T-cell (primary cell): ENCODE measurements at regions not wholly inside any gene's neighbourhood (a gene's known extent, or its start where the extent isn't known, plus 50 kb on each side); places are given as distances from the start of the nearest gene placed in this dataset.

Source experiments
- ATAC-seq, 4 experiments: fragments of 200-7000 bp in 3 of 4; fragments of 150-1000 bp in 1 of 4; cut with Tn5 transposase; replicated peaks in 1 of 4; 1 replicate in 3 of 4; 2 replicates in 1 of 4; pipeline ENCODE4 v1.10.0; 2021; ENCODE audit warnings: moderate library complexity in 3 of 4, mild to moderate bottlenecking in 2 of 4, moderate number of reproducible peaks in 1 of 4
- CTCF ChIA-PET, 2 donors: fragments of 300-600 bp; sonication (Branson Sonifier 250); formaldehyde crosslinking; loops; one replicate each; lab custom pipeline; 2022; ENCODE audit warnings: antibody characterized with exemption in 2 of 2; lab: Charles Lee
- POLR2A ChIA-PET, 2 donors: fragments of 300-600 bp; sonication (Branson Sonifier 250); formaldehyde crosslinking; loops; one replicate each; lab custom pipeline; 2022; ENCODE audit warnings: antibody characterized with exemption in 2 of 2; lab: Charles Lee
- DNase-seq, 35 experiments: peaks; one replicate each; pipeline versions ENCODE4 v3.0.0 to v3.0.0-alpha.2; 2013 to 2023
- H3K27ac ChIP-seq: one replicate; pipeline ENCODE4 v1.5.1; 2013; ENCODE audit warnings: low read length
- H3K27me3 ChIP-seq, 2 experiments: replicated peaks in 1 of 2; 1 replicate in 1 of 2; 2 replicates in 1 of 2; pipeline versions ENCODE4 v1.6.1 to v1.7.0; 2013; ENCODE audit warnings: low read length in 1 of 2, mixed read lengths in 1 of 2; ENCODE audit not compliant: control insufficient read depth in 2 of 2, insufficient read depth in 2 of 2; ENCODE audit errors: extremely low read depth in 1 of 2
- H3K36me3 ChIP-seq, 2 donors: 1 replicate in 1 of 2; 2 replicates in 1 of 2; pipeline versions ENCODE4 v1.6.1 to v1.7.0; 2013; ENCODE audit warnings: low read length in 1 of 2; ENCODE audit not compliant: control insufficient read depth in 2 of 2, insufficient read depth in 1 of 2; ENCODE audit errors: extremely low read depth in 1 of 2
- H3K4me1 ChIP-seq, 2 experiments: 1 replicate in 1 of 2; 2 replicates in 1 of 2; pipeline versions ENCODE4 v1.6.1 to v1.7.0; 2013; ENCODE audit warnings: low read length in 2 of 2, mixed read lengths in 1 of 2; ENCODE audit not compliant: insufficient read depth in 2 of 2, control insufficient read depth in 1 of 2; ENCODE audit errors: extremely low read depth in 1 of 2
- H3K4me3 ChIP-seq, 2 donors: 1 replicate in 1 of 2; 2 replicates in 1 of 2; pipeline versions ENCODE4 v1.5.1 to v1.7.0; 2013; ENCODE audit warnings: mild to moderate bottlenecking in 2 of 2, low read length in 1 of 2, moderate library complexity in 1 of 2; ENCODE audit not compliant: control insufficient read depth in 1 of 2; ENCODE audit errors: extremely low read depth in 1 of 2
- H3K9me3 ChIP-seq: 2 replicates; pipeline ENCODE4 v1.7.0; 2013
- H3K27ac Mint-ChIP-seq, 2 donors: one replicate each; pipeline ENCODE4 v1.8.0; 2020 to 2021; ENCODE audit warnings: mild to moderate bottlenecking in 2 of 2, mixed read lengths in 2 of 2
- H3K27me3 Mint-ChIP-seq, 2 donors: one replicate each; pipeline ENCODE4 v1.8.0; 2021 to 2022; ENCODE audit warnings: mixed read lengths in 2 of 2
- H3K36me3 Mint-ChIP-seq: one replicate; pipeline ENCODE4 v1.8.0; 2021; ENCODE audit warnings: mixed read lengths
- H3K4me1 Mint-ChIP-seq, 3 donors: one replicate each; pipeline ENCODE4 v1.8.0; 2020 to 2022; ENCODE audit warnings: mixed read lengths in 3 of 3, mild to moderate bottlenecking in 1 of 3
- H3K4me3 Mint-ChIP-seq, 3 donors: one replicate each; pipeline ENCODE4 v1.8.0; 2020 to 2022; ENCODE audit warnings: mild to moderate bottlenecking in 3 of 3, mixed read lengths in 3 of 3, moderate library complexity in 3 of 3
- H3K9me3 Mint-ChIP-seq, 3 donors: one replicate each; pipeline ENCODE4 v1.8.0; 2020 to 2022; ENCODE audit warnings: mixed read lengths in 3 of 3
- WGBS: methylation state at CpG from one replicate; pipeline ENCODE4 v1.1.5; 2013; ENCODE audit warnings: missing lambda C conversion rate; ENCODE audit not compliant: insufficient coverage; 5-methylcytosine and 5-hydroxymethylcytosine counted together

- DNase-seq = no peak
- ChIA-PET POLR2A (no interaction called here), CTCF (no interaction called here)
- 100% methylated on average over 2 of the region's 4 CpGs for WGBS
- H3K4me1 ChIP-seq = no peaks in the 10 kb centered on the region
- no peak overlapping the region for H3K27ac ChIP-seq
- no peaks in the 10 kb centered on the region for H3K27me3 Mint-ChIP-seq
- H3K4me1 Mint-ChIP-seq = no peaks in the 10 kb centered on the region
- no peaks in the 10 kb centered on the region for H3K9me3 ChIP-seq
- H3K36me3 Mint-ChIP-seq = no peaks in the 10 kb centered on the region
- H3K4me3 Mint-ChIP-seq = no peak overlapping the region
- H3K36me3 ChIP-seq = no peaks in the 10 kb centered on the region
- no peak overlapping the region for H3K27ac Mint-ChIP-seq
- no peak overlapping the region for H3K4me3 ChIP-seq
- no peak for ATAC-seq
- H3K9me3 Mint-ChIP-seq = peaks cover 2 to 10% (median 10%) of the 10 kb centered on the region in 3 donors
- H3K27me3 ChIP-seq = no peaks in the 10 kb centered on the region
Measured at GRCh38 chr9:18338042-18338441, 135.9 kb upstream of the ADAMTSL1 start.

GRCh38 chr9:18343784-18344183, 130.2 kb upstream of the ADAMTSL1 start:
- no peak for DNase-seq
- CTCF ChIA-PET = no interaction called here

GRCh38 chr9:18346745-18347144, 127.2 kb upstream of the ADAMTSL1 start:
- ChIA-PET POLR2A (no interaction called here), CTCF (no interaction called here)
- Mint-ChIP-seq H3K4me1 (no peaks in the 10 kb centered on the region), H3K27ac (no peak overlapping the region), H3K4me3 (no peak overlapping the region), H3K36me3 (no peaks in the 10 kb centered on the region), H3K9me3 (peaks cover 0 to 4% (median 0%) of the 10 kb centered on the region in 3 donors), H3K27me3 (peaks cover 0 to 3% of the 10 kb centered on the region in 2 donors)
- no peak for DNase-seq
- Histone ChIP-seq H3K4me3 (no peak overlapping the region), H3K27ac (no peak overlapping the region), H3K9me3 (no peaks in the 10 kb centered on the region), H3K36me3 (no peaks in the 10 kb centered on the region), H3K27me3 (peaks cover 0 to 3% of the 10 kb centered on the region in 2 experiments), H3K4me1 (no peaks in the 10 kb centered on the region)
- WGBS = 36% methylated on average over 1 of the region's 3 CpGs
- ATAC-seq = no peak

More at GRCh38 chr9:18343784-18344183, 130.2 kb upstream of the ADAMTSL1 start:
- H3K27ac ChIP-seq = no peak overlapping the region
- H3K4me3 ChIP-seq = no peak overlapping the region
- H3K36me3 ChIP-seq = no peaks in the 10 kb centered on the region
- H3K27ac Mint-ChIP-seq = no peak overlapping the region
- H3K4me1 Mint-ChIP-seq = no peaks in the 10 kb centered on the region
- H3K27me3 ChIP-seq = peaks cover 0 to 3% of the 10 kb centered on the region in 2 experiments
- peaks cover 0 to 3% of the 10 kb centered on the region in 2 donors for H3K27me3 Mint-ChIP-seq
- POLR2A ChIA-PET = no interaction called here
- ATAC-seq = no peak
- no peaks in the 10 kb centered on the region for H3K4me1 ChIP-seq
- no peak overlapping the region for H3K4me3 Mint-ChIP-seq
- H3K36me3 Mint-ChIP-seq = no peaks in the 10 kb centered on the region
- no CpG with 5 or more reads among the region's 2 CpGs for WGBS
- H3K9me3 Mint-ChIP-seq = peaks cover 2 to 13% (median 10%) of the 10 kb centered on the region in 3 donors
- no peaks in the 10 kb centered on the region for H3K9me3 ChIP-seq

- WGBS = 100% methylated on average over 1 of the region's 2 CpGs
- Mint-ChIP-seq H3K36me3 (no peaks in the 10 kb centered on the region), H3K27ac (no peak overlapping the region), H3K27me3 (peaks cover 0 to 3% of the 10 kb centered on the region in 2 donors), H3K4me1 (no peaks in the 10 kb centered on the region), H3K9me3 (peaks cover 0 to 4% (median 0%) of the 10 kb centered on the region in 3 donors), H3K4me3 (no peak overlapping the region)
- Histone ChIP-seq H3K4me3 (no peak overlapping the region), H3K36me3 (no peaks in the 10 kb centered on the region), H3K9me3 (no peaks in the 10 kb centered on the region), H3K27me3 (peaks cover 0 to 3% of the 10 kb centered on the region in 2 experiments), H3K27ac (no peak overlapping the region), H3K4me1 (no peaks in the 10 kb centered on the region)
- CTCF ChIA-PET = no interaction called here
- ATAC-seq = no peak
- POLR2A ChIA-PET = no interaction called here
- DNase-seq = no peak
Measured at GRCh38 chr9:18347386-18348082, 126.4 kb upstream of the ADAMTSL1 start.

- H3K36me3 Mint-ChIP-seq = no peaks in the 10 kb centered on the region
- no peak for ATAC-seq
- no peaks in the 10 kb centered on the region for H3K4me1 Mint-ChIP-seq
- H3K36me3 ChIP-seq = no peaks in the 10 kb centered on the region
- no peak overlapping the region for H3K27ac Mint-ChIP-seq
- H3K4me3 Mint-ChIP-seq = no peak overlapping the region
- peaks cover 0 to 3% of the 10 kb centered on the region in 2 experiments for H3K27me3 ChIP-seq
- peaks cover 0 to 3% of the 10 kb centered on the region in 2 donors for H3K27me3 Mint-ChIP-seq
- WGBS = no CpG with 5 or more reads among the region's 2 CpGs
- no peaks in the 10 kb centered on the region for H3K4me1 ChIP-seq
- ChIA-PET POLR2A (no interaction called here), CTCF (no interaction called here)
- peaks cover 0 to 3% (median 0%) of the 10 kb centered on the region in 3 donors for H3K9me3 Mint-ChIP-seq
- H3K4me3 ChIP-seq = no peak overlapping the region
- no peaks in the 10 kb centered on the region for H3K9me3 ChIP-seq
- DNase-seq = no peak
- H3K27ac ChIP-seq = no peak overlapping the region
Measured at GRCh38 chr9:18348083-18348475, 125.9 kb upstream of the ADAMTSL1 start.

- Histone ChIP-seq H3K4me1 (no peaks in the 10 kb centered on the region), H3K27ac (no peak overlapping the region), H3K36me3 (no peaks in the 10 kb centered on the region), H3K4me3 (no peak overlapping the region), H3K9me3 (no peaks in the 10 kb centered on the region), H3K27me3 (peaks cover 0 to 3% of the 10 kb centered on the region in 2 experiments)
- Mint-ChIP-seq H3K27me3 (peaks cover 0 to 3% of the 10 kb centered on the region in 2 donors), H3K4me3 (no peak overlapping the region), H3K27ac (no peak overlapping the region), H3K9me3 (no peaks in the 10 kb centered on the region), H3K36me3 (no peaks in the 10 kb centered on the region), H3K4me1 (no peaks in the 10 kb centered on the region)
- DNase-seq = no peak
- no peak for ATAC-seq
- WGBS = 33% methylated on average over 1 of the region's 3 CpGs
- POLR2A ChIA-PET = no interaction called here
- CTCF ChIA-PET = no interaction called here
Measured at GRCh38 chr9:18349530-18349929, 124.4 kb upstream of the ADAMTSL1 start.
